GM19328 (cell line): ENCODE measurements at regions not wholly inside any gene's neighbourhood (a gene's known extent, or its start where the extent isn't known, plus 50 kb on each side); places are given as distances from the start of the nearest gene placed in this dataset.
"Not testable (repeated sequence)": the region's sequence is repeated elsewhere in the genome, so short reads cannot be mapped to it uniquely, and the experiment has no call there.

Experiments
- ATAC-seq: cut with Tn5 transposase; IDR thresholded peaks from one replicate; pipeline ENCODE4 v1.9.1; 2021; ENCODE audit warnings: mild to moderate bottlenecking, moderate library complexity; ENCODE audit not compliant: unreplicated experiment

GRCh38 chr18:27510036-27510633, 325.0 kb upstream of the CHST9 start:
- not testable (repeated sequence) for ATAC-seq

- ATAC-seq = no peak
Measured at GRCh38 chr18:27501671-27502070, 316.6 kb upstream of the CHST9 start.

GRCh38 chr18:27500531-27500930, 315.4 kb upstream of the CHST9 start:
- no peak for ATAC-seq

GRCh38 chr18:27497246-27497645, 312.1 kb upstream of the CHST9 start:
- ATAC-seq = no peak

GRCh38 chr18:27493182-27493581, 308.1 kb upstream of the CHST9 start:
- ATAC-seq = no peak

- ATAC-seq = no peak
Measured at GRCh38 chr18:27491772-27492171, 306.7 kb upstream of the CHST9 start.

GRCh38 chr18:27483276-27483675, 298.2 kb upstream of the CHST9 start:
- ATAC-seq = no peak

GRCh38 chr18:27478459-27478858, 293.4 kb upstream of the CHST9 start:
- ATAC-seq = no peak

GRCh38 chr18:27473318-27473717, 288.2 kb upstream of the CHST9 start:
- ATAC-seq = no peak

GRCh38 chr18:27467073-27467472, 282.0 kb upstream of the CHST9 start:
- no peak for ATAC-seq

- no peak for ATAC-seq
Measured at GRCh38 chr18:27461957-27462356, 276.8 kb upstream of the CHST9 start.

GRCh38 chr18:27449104-27449503, 264.0 kb upstream of the CHST9 start:
- no peak for ATAC-seq

- ATAC-seq = no peak
Measured at GRCh38 chr18:27447930-27448329, 262.8 kb upstream of the CHST9 start.

- ATAC-seq = no peak
Measured at GRCh38 chr18:27447451-27447881, 262.4 kb upstream of the CHST9 start.

GRCh38 chr18:27430595-27430994, 245.5 kb upstream of the CHST9 start:
- no peak for ATAC-seq

GRCh38 chr18:27428716-27429475, 243.8 kb upstream of the CHST9 start:
- no peak for ATAC-seq

GRCh38 chr18:27428120-27428519, 243.0 kb upstream of the CHST9 start:
- ATAC-seq = no peak

- no peak for ATAC-seq
Measured at GRCh38 chr18:27423581-27423980, 238.5 kb upstream of the CHST9 start.

- ATAC-seq = no peak
Measured at GRCh38 chr18:27419646-27420045, 234.5 kb upstream of the CHST9 start.

GRCh38 chr18:27415495-27415894, 230.4 kb upstream of the CHST9 start:
- no peak for ATAC-seq

GRCh38 chr18:27414682-27415081, 229.6 kb upstream of the CHST9 start:
- no peak for ATAC-seq
